ENCODE measurements at regions not wholly inside any gene's neighbourhood (a gene's known extent, or its start where the extent isn't known, plus 50 kb on each side); places are given as distances from the start of the nearest gene placed in this dataset.
A peak's percentile ranks its signal among the peaks of the same experiment; 100 is the strongest.

- no TSS peak for BruUV-seq (replicated peaks)
- Histone ChIP-seq H2AFZ (ENCODE audit: low read length) (peak overlapping the region; percentile 67; the same call in 1 of the 2 replicates), H4K20me1 (ENCODE audit: insufficient read depth, low read length) (no peaks in the 10 kb centered on the region), H3K4me3 (ENCODE audit: low read depth, low read length, poor library complexity, severe bottlenecking) (no peak overlapping the region), H3K36me3 (ENCODE audit: insufficient read depth, low read length) (no peaks in the 10 kb centered on the region), H3K9me3 (ENCODE audit: low read length) (no peaks in the 10 kb centered on the region), H3K4me2 (ENCODE audit: low read length) (peak overlapping the region; percentile 10; the same call in 1 of the 2 replicates), H3K79me2 (ENCODE audit: insufficient read depth, low read depth, low read length) (no peaks in the 10 kb centered on the region), H3K27ac (ENCODE audit: low read depth, low read length, poor library complexity, severe bottlenecking) (no peak overlapping the region), H3K9me2 (ENCODE audit: insufficient read depth, low read length) (no peaks in the 10 kb centered on the region), H3K4me1 (ENCODE audit: insufficient read depth, low read length, poor library complexity, severe bottlenecking) (peaks cover 12% of the 10 kb centered on the region)
- ChIA-PET CTCF (ENCODE audit: unreplicated experiment) (no interaction called here), POLR2A (interaction anchor here (0.6 to 1.0 kb wide), 2 partner anchors 12 to 107 kb away, joined by 3 to 4 read pairs; no protein-coding TSS in a partner anchor)
- peak; percentile 56 for DNase-seq (ENCODE audit: low spot score)
- intact Hi-C loops (cut with micrococcal nuclease; ENCODE audit: unreplicated experiment): loop anchor here (10.0 kb wide), 1 partner anchor 55 kb away; no protein-coding TSS in a partner anchor
- no peak for TF ChIP-seq CTCF (conservative IDR thresholded peaks at IDR 0.05; ENCODE audit: low read length)
- TF ChIP-seq EZH2phosphoT487 (IDR thresholded peaks at IDR 0.05; ENCODE audit: borderline replicate concordance, low read depth, low read length): no peak
Observed at GRCh38 chr5:50559955-50560354, 106.5 kb upstream of the PARP8 start.

- TF ChIP-seq CTCF (conservative IDR thresholded peaks at IDR 0.05; ENCODE audit: low read length) (no peak), EZH2phosphoT487 (IDR thresholded peaks at IDR 0.05; ENCODE audit: borderline replicate concordance, low read depth, low read length) (no peak)
- ChIA-PET CTCF (ENCODE audit: unreplicated experiment) (no interaction called here), POLR2A (no interaction called here)
- H3K4me3 ChIP-seq (ENCODE audit: low read depth, low read length, poor library complexity, severe bottlenecking): no peak overlapping the region
- no peaks in the 10 kb centered on the region for H4K20me1 ChIP-seq (ENCODE audit: insufficient read depth, low read length)
- DNase-seq (ENCODE audit: low spot score): no peak
- H3K9me3 ChIP-seq (ENCODE audit: low read length): no peaks in the 10 kb centered on the region
- BruUV-seq (replicated peaks): no TSS peak
- peaks cover 12% of the 10 kb centered on the region for H3K4me1 ChIP-seq (ENCODE audit: insufficient read depth, low read length, poor library complexity, severe bottlenecking)
- intact Hi-C loops (cut with micrococcal nuclease; ENCODE audit: unreplicated experiment): loop anchor here (10.0 kb wide), 1 partner anchor 52 kb away; no protein-coding TSS in a partner anchor
- H3K27ac ChIP-seq (ENCODE audit: low read depth, low read length, poor library complexity, severe bottlenecking): no peak overlapping the region
- H2AFZ ChIP-seq (ENCODE audit: low read length): no peak overlapping the region
- H3K36me3 ChIP-seq (ENCODE audit: insufficient read depth, low read length): no peaks in the 10 kb centered on the region
- H3K4me2 ChIP-seq (ENCODE audit: low read length): no peak overlapping the region
- H3K79me2 ChIP-seq (ENCODE audit: insufficient read depth, low read depth, low read length): no peaks in the 10 kb centered on the region
- no peaks in the 10 kb centered on the region for H3K9me2 ChIP-seq (ENCODE audit: insufficient read depth, low read length)
Observed at GRCh38 chr5:50562694-50563093, 103.7 kb upstream of the PARP8 start.

GRCh38 chr5:50564079-50564478, 102.4 kb upstream of the PARP8 start:
- H3K4me1 ChIP-seq (ENCODE audit: insufficient read depth, low read length, poor library complexity, severe bottlenecking): peaks cover 12% of the 10 kb centered on the region
- intact Hi-C loops (cut with micrococcal nuclease; ENCODE audit: unreplicated experiment): loop anchor here (10.0 kb wide), 1 partner anchor 51 kb away; no protein-coding TSS in a partner anchor
- H3K36me3 ChIP-seq (ENCODE audit: insufficient read depth, low read length): no peaks in the 10 kb centered on the region
- POLR2A ChIA-PET: no interaction called here
- no peaks in the 10 kb centered on the region for H3K79me2 ChIP-seq (ENCODE audit: insufficient read depth, low read depth, low read length)
- CTCF ChIA-PET (ENCODE audit: unreplicated experiment): no interaction called here
- no peaks in the 10 kb centered on the region for H3K9me3 ChIP-seq (ENCODE audit: low read length)
- H3K27ac ChIP-seq (ENCODE audit: low read depth, low read length, poor library complexity, severe bottlenecking): no peak overlapping the region
- peak overlapping the region; percentile 49; the same call in 1 of the 2 replicates for H2AFZ ChIP-seq (ENCODE audit: low read length)
- TF ChIP-seq EZH2phosphoT487 (IDR thresholded peaks at IDR 0.05; ENCODE audit: borderline replicate concordance, low read depth, low read length) (no peak), CTCF (conservative IDR thresholded peaks at IDR 0.05; ENCODE audit: low read length) (no peak)
- no peaks in the 10 kb centered on the region for H3K9me2 ChIP-seq (ENCODE audit: insufficient read depth, low read length)
- DNase-seq (ENCODE audit: low spot score): no peak
- no peaks in the 10 kb centered on the region for H4K20me1 ChIP-seq (ENCODE audit: insufficient read depth, low read length)
- H3K4me3 ChIP-seq (ENCODE audit: low read depth, low read length, poor library complexity, severe bottlenecking): no peak overlapping the region
- no TSS peak for BruUV-seq (replicated peaks)
- H3K4me2 ChIP-seq (ENCODE audit: low read length): no peak overlapping the region
